MM.1S (cell line): ENCODE measurements at regions not wholly inside any gene's neighbourhood (a gene's known extent, or its start where the extent isn't known, plus 50 kb on each side); places are given as distances from the start of the nearest gene placed in this dataset.

Experiments used
- DNase-seq: peaks from one replicate; pipeline ENCODE4 v3.0.0-alpha.2; 2015
- H2AFZ ChIP-seq: fragments of 300-600 bp; sonication (generic); 2 replicates; pipeline ENCODE4 v1.6.0; 2016; ENCODE audit warnings: antibody characterized with exemption, low read length
- H3F3A ChIP-seq: fragments of 300-600 bp; sonication (generic); 2 replicates; pipeline ENCODE4 v1.6.1; 2016; ENCODE audit warnings: mild to moderate bottlenecking, antibody characterized with exemption, low read length, moderate library complexity, mixed read lengths; ENCODE audit not compliant: insufficient read depth
- H3K27ac ChIP-seq: fragments of 300-600 bp; sonication (generic); 2 replicates; pipeline ENCODE4 v1.5.1; 2016; ENCODE audit warnings: mild to moderate bottlenecking, low read length
- H3K27me3 ChIP-seq: fragments of 300-600 bp; sonication (generic); replicated peaks from 2 replicates; pipeline ENCODE4 v1.6.0; 2016; ENCODE audit warnings: low read length; ENCODE audit not compliant: insufficient read depth
- H3K36me3 ChIP-seq: fragments of 300-600 bp; sonication (generic); replicated peaks from 2 replicates; pipeline ENCODE4 v1.6.1; 2016; ENCODE audit warnings: mild to moderate bottlenecking, low read length, mixed read lengths; ENCODE audit not compliant: insufficient read depth
- H3K4me1 ChIP-seq: fragments of 300-600 bp; sonication (generic); 2 replicates; pipeline ENCODE4 v1.6.1; 2016; ENCODE audit warnings: low read length, mixed read lengths
- H3K4me2 ChIP-seq: fragments of 300-600 bp; sonication (generic); 2 replicates; pipeline ENCODE4 v1.6.0; 2016; ENCODE audit warnings: low read depth, low read length
- H3K4me3 ChIP-seq: fragments of 300-600 bp; sonication (generic); 2 replicates; pipeline ENCODE4 v1.5.1; 2016; ENCODE audit warnings: low read length, mixed read lengths
- H3K79me2 ChIP-seq: fragments of 300-600 bp; sonication (generic); 2 replicates; pipeline ENCODE4 v1.6.1; 2016; ENCODE audit warnings: mixed run types, low read length, mixed read lengths
- H3K9ac ChIP-seq: fragments of 300-600 bp; sonication (generic); 2 replicates; pipeline ENCODE4 v1.6.1; 2016; ENCODE audit warnings: low read length, mixed read lengths
- H3K9me2 ChIP-seq: fragments of 300-600 bp; sonication (generic); replicated peaks from 2 replicates; pipeline ENCODE4 v1.6.1; 2016; ENCODE audit warnings: mild to moderate bottlenecking, low read length, mixed read lengths; ENCODE audit not compliant: insufficient read depth
- H3K9me3 ChIP-seq: fragments of 300-600 bp; sonication (generic); replicated peaks from 2 replicates; pipeline ENCODE4 v1.6.1; 2016; ENCODE audit warnings: mild to moderate bottlenecking, low read length, mixed read lengths; ENCODE audit not compliant: insufficient read depth
- H4K20me1 ChIP-seq: fragments of 300-600 bp; sonication (generic); 2 replicates; pipeline ENCODE4 v1.6.1; 2016; ENCODE audit warnings: mild to moderate bottlenecking, low read length, moderate library complexity, mixed read lengths; ENCODE audit not compliant: insufficient read depth
- CTCF ChIP-seq: fragments of 300-600 bp; sonication (generic); IDR thresholded peaks from 2 replicates; pipeline ENCODE4 v1.5.1; 2016; ENCODE audit warnings: antibody characterized with exemption, low read length, mixed read lengths
- EZH2 ChIP-seq: fragments of 300-600 bp; sonication (generic); optimal IDR thresholded peaks from 2 replicates; pipeline ENCODE3; 2017; ENCODE audit warnings: low read depth, mild to moderate bottlenecking, antibody characterized with exemption, low read length, mixed read lengths
- EZH2phosphoT487 ChIP-seq: fragments of 300-600 bp; sonication (generic); IDR thresholded peaks from 2 replicates; pipeline ENCODE4 v1.6.1; 2018; ENCODE audit warnings: antibody characterized with exemption, low read length

GRCh38 chr4:173682609-173683008 lies 152.6 kb upstream of the HAND2 start:
- no peak overlapping the region for H3K9ac ChIP-seq
- no peaks in the 10 kb centered on the region for H3K9me3 ChIP-seq
- H3K79me2 ChIP-seq: no peaks in the 10 kb centered on the region
- no peak for TF ChIP-seq EZH2phosphoT487
- TF ChIP-seq CTCF: no peak
- TF ChIP-seq EZH2: no peak
- H3K36me3 ChIP-seq: no peaks in the 10 kb centered on the region
- no peaks in the 10 kb centered on the region for H3K27me3 ChIP-seq
- no peaks in the 10 kb centered on the region for H3K9me2 ChIP-seq
- no peak overlapping the region for H2AFZ ChIP-seq
- no peaks in the 10 kb centered on the region for H3F3A ChIP-seq
- no peak overlapping the region for H3K27ac ChIP-seq
- H3K4me1 ChIP-seq: no peaks in the 10 kb centered on the region
- DNase-seq: no peak
- no peak overlapping the region for H3K4me2 ChIP-seq
- H3K4me3 ChIP-seq: no peak overlapping the region
- H4K20me1 ChIP-seq: no peaks in the 10 kb centered on the region

DNA sequence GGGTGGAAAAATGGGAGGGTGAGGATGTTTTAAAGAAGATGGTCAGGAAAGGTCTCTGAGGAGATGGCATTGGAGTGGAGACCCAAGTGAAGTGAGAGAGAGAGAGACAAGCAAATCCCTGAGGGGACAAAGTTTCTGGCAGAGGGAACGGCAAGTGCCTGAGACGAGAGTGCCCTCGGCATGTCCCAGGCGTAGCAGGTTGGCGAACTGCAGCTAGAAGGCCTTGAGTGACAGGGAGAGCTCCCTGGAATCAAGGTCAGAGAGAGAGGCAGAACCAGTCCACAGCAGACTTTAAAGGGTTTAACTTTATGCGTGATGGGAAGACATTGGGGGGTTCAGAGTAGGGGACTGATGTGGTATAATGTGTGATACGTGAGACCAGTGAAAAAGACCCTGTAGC lies 150.2 kb upstream of the HAND2 start:
- Histone ChIP-seq H2AFZ (no peak overlapping the region), H3F3A (no peaks in the 10 kb centered on the region), H4K20me1 (no peaks in the 10 kb centered on the region), H3K27ac (no peak overlapping the region), H3K79me2 (no peaks in the 10 kb centered on the region), H3K4me3 (no peak overlapping the region), H3K4me1 (no peaks in the 10 kb centered on the region), H3K27me3 (no peaks in the 10 kb centered on the region), H3K36me3 (no peaks in the 10 kb centered on the region), H3K9me3 (no peaks in the 10 kb centered on the region), H3K4me2 (no peak overlapping the region), H3K9me2 (no peaks in the 10 kb centered on the region), H3K9ac (no peak overlapping the region)
- no peak for DNase-seq
- TF ChIP-seq CTCF: no peak
- TF ChIP-seq EZH2phosphoT487: no peak
- TF ChIP-seq EZH2: no peak

DNA sequence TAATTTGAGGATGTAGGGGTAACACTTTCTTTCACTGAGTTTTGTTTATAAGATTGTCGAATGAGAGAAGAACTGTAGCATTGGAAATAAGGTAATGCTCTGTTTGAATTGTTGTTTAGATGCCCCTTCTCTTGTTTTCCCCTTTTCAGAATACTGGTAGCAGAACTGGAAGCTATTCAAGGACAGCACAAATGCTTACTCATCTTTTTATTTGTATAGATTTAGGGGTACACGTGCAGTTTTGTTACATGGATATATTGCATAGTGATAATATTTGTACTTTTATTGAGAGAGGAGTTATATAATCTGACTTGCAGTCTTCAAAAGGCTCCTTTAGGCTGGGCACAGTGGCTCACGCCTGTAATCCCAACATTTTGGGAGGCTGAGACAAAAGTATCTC lies 145.4 kb upstream of the HAND2 start:
- Histone ChIP-seq H3F3A (no peaks in the 10 kb centered on the region), H2AFZ (no peak overlapping the region), H3K9ac (no peak overlapping the region), H3K36me3 (no peaks in the 10 kb centered on the region), H3K4me2 (no peak overlapping the region), H3K9me3 (no peaks in the 10 kb centered on the region), H3K4me3 (no peak overlapping the region), H3K27me3 (no peaks in the 10 kb centered on the region), H3K79me2 (no peaks in the 10 kb centered on the region), H3K27ac (no peak overlapping the region), H3K4me1 (no peaks in the 10 kb centered on the region), H4K20me1 (no peaks in the 10 kb centered on the region), H3K9me2 (no peaks in the 10 kb centered on the region)
- TF ChIP-seq EZH2 (no peak), EZH2phosphoT487 (no peak), CTCF (no peak)
- DNase-seq: no peak
